GM12878 (cell line): ENCODE measurements at regions not wholly inside any gene's neighbourhood (a gene's known extent, or its start where the extent isn't known, plus 50 kb on each side); places are given as distances from the start of the nearest gene placed in this dataset.

ENCODE experiments used
- IKZF2 ChIP-seq, 2 experiments: fragments of 450-650 bp; IDR thresholded peaks; 2 replicates each; pipeline ENCODE4 v1.6.1; 2017; ENCODE audit warnings: mild to moderate bottlenecking in 2 of 2, moderate library complexity in 2 of 2
- MXI1 ChIP-seq: fragments of 150-350 bp; IDR thresholded peaks from 2 replicates; pipeline ENCODE4 v1.6.1; 2011; ENCODE audit warnings: low read depth, mild to moderate bottlenecking, inconsistent platforms, low read length, improper control_type of control experiment
- NR2C2 ChIP-seq: IDR thresholded peaks from 2 replicates; pipeline ENCODE4 v1.6.1; 2011; ENCODE audit warnings: borderline replicate concordance, low read depth; ENCODE audit not compliant: control insufficient read depth, insufficient read length
- POLR2A ChIP-seq: IDR thresholded peaks from 2 replicates; pipeline ENCODE4 v1.6.1; 2011; ENCODE audit warnings: low read depth, mild to moderate bottlenecking, low read length
- RFX5 ChIP-seq: IDR thresholded peaks from 2 replicates; pipeline ENCODE4 v1.6.1; 2011; ENCODE audit warnings: low read depth, low read length, improper control_type of control experiment
- SIN3A ChIP-seq: IDR thresholded peaks from 2 replicates; pipeline ENCODE4 v1.6.1; 2012; ENCODE audit warnings: low read depth, low read length, improper control_type of control experiment
- YY1 ChIP-seq: IDR thresholded peaks from 2 replicates; pipeline ENCODE4 v1.6.1; 2011; ENCODE audit warnings: low read depth, mild to moderate bottlenecking, low read length
- TF ChIP-seq, protein P1 (sequence below): IDR thresholded peaks from 2 replicates; pipeline ENCODE4 v1.6.1; 2011; ENCODE audit warnings: borderline replicate concordance, low read depth, mild to moderate bottlenecking, moderate library complexity, mixed read lengths, low read length; ENCODE audit not compliant: insufficient read depth; ENCODE audit errors: extremely low read length
- TF ChIP-seq, protein P2 (sequence below): fragments of 450-650 bp; IDR thresholded peaks from 2 replicates; pipeline ENCODE4 v1.6.1; 2017; ENCODE audit warnings: mild to moderate bottlenecking
- TF ChIP-seq, protein P3 (sequence below), 3 experiments: IDR thresholded peaks in 2 of 3; conservative IDR thresholded peaks in 1 of 3; 2 replicates each; pipeline ENCODE4 v1.5.1; 2011; ENCODE audit warnings: low read depth in 3 of 3, low read length in 3 of 3, mild to moderate bottlenecking in 3 of 3, control low read depth in 2 of 3, moderate library complexity in 2 of 3, inconsistent platforms in 1 of 3, mixed read lengths in 1 of 3; ENCODE audit not compliant: control insufficient read depth in 2 of 3, insufficient read depth in 1 of 3; ENCODE audit errors: extremely low read depth in 1 of 3
- TF ChIP-seq, protein P4 (sequence below): IDR thresholded peaks from 2 replicates; pipeline ENCODE4 v1.6.1; 2012; ENCODE audit warnings: mild to moderate bottlenecking, low read depth, low read length
- TF ChIP-seq, protein P5 (sequence below): IDR thresholded peaks from 2 replicates; pipeline ENCODE4 v1.6.1; 2011; ENCODE audit warnings: mild to moderate bottlenecking, low read depth, low read length, moderate library complexity; ENCODE audit not compliant: insufficient replicate concordance

DNA sequence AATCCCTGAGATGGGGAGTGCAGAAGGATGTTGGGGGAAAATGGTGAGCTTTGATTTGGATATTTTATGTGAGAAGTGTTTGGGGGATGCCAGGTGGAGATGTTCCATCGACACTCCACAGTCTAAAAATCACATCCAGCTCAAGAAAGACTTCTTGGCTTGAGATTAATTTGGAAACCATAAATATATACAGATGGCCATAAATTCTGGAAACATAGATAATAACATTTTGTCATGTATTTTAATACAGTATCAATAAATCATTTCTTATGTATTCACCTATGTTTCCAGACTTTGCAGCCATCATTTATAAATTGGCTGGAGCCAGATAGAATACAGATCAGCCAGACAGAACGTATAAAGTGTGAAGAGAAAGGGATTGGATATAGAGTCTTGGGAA lies 245.5 kb upstream of the DDHD1 start:
- TF ChIP-seq, protein P1, sequence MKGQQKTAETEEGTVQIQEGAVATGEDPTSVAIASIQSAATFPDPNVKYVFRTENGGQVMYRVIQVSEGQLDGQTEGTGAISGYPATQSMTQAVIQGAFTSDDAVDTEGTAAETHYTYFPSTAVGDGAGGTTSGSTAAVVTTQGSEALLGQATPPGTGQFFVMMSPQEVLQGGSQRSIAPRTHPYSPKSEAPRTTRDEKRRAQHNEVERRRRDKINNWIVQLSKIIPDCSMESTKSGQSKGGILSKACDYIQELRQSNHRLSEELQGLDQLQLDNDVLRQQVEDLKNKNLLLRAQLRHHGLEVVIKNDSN, result no peak
- TF ChIP-seq IKZF2 (IDR thresholded peaks at IDR 0.05), result no peak
- TF ChIP-seq SIN3A, result no peak
- no peak for TF ChIP-seq RFX5
- no peak for TF ChIP-seq MXI1
- TF ChIP-seq, protein P2, sequence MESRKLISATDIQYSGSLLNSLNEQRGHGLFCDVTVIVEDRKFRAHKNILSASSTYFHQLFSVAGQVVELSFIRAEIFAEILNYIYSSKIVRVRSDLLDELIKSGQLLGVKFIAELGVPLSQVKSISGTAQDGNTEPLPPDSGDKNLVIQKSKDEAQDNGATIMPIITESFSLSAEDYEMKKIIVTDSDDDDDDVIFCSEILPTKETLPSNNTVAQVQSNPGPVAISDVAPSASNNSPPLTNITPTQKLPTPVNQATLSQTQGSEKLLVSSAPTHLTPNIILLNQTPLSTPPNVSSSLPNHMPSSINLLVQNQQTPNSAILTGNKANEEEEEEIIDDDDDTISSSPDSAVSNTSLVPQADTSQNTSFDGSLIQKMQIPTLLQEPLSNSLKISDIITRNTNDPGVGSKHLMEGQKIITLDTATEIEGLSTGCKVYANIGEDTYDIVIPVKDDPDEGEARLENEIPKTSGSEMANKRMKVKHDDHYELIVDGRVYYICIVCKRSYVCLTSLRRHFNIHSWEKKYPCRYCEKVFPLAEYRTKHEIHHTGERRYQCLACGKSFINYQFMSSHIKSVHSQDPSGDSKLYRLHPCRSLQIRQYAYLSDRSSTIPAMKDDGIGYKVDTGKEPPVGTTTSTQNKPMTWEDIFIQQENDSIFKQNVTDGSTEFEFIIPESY, result no peak
- TF ChIP-seq, protein P3, sequence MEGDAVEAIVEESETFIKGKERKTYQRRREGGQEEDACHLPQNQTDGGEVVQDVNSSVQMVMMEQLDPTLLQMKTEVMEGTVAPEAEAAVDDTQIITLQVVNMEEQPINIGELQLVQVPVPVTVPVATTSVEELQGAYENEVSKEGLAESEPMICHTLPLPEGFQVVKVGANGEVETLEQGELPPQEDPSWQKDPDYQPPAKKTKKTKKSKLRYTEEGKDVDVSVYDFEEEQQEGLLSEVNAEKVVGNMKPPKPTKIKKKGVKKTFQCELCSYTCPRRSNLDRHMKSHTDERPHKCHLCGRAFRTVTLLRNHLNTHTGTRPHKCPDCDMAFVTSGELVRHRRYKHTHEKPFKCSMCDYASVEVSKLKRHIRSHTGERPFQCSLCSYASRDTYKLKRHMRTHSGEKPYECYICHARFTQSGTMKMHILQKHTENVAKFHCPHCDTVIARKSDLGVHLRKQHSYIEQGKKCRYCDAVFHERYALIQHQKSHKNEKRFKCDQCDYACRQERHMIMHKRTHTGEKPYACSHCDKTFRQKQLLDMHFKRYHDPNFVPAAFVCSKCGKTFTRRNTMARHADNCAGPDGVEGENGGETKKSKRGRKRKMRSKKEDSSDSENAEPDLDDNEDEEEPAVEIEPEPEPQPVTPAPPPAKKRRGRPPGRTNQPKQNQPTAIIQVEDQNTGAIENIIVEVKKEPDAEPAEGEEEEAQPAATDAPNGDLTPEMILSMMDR (IDR thresholded peaks at IDR 0.05 in 2 of 3, conservative IDR thresholded peaks at IDR 0.05 in 1 of 3; ENCODE audit: control insufficient read depth in 2 of 3, extremely low read depth in 1 of 3, insufficient read depth in 1 of 3, low read depth in 3 of 3, low read length in 3 of 3), result no peak
- no peak for TF ChIP-seq NR2C2
- TF ChIP-seq, protein P4, sequence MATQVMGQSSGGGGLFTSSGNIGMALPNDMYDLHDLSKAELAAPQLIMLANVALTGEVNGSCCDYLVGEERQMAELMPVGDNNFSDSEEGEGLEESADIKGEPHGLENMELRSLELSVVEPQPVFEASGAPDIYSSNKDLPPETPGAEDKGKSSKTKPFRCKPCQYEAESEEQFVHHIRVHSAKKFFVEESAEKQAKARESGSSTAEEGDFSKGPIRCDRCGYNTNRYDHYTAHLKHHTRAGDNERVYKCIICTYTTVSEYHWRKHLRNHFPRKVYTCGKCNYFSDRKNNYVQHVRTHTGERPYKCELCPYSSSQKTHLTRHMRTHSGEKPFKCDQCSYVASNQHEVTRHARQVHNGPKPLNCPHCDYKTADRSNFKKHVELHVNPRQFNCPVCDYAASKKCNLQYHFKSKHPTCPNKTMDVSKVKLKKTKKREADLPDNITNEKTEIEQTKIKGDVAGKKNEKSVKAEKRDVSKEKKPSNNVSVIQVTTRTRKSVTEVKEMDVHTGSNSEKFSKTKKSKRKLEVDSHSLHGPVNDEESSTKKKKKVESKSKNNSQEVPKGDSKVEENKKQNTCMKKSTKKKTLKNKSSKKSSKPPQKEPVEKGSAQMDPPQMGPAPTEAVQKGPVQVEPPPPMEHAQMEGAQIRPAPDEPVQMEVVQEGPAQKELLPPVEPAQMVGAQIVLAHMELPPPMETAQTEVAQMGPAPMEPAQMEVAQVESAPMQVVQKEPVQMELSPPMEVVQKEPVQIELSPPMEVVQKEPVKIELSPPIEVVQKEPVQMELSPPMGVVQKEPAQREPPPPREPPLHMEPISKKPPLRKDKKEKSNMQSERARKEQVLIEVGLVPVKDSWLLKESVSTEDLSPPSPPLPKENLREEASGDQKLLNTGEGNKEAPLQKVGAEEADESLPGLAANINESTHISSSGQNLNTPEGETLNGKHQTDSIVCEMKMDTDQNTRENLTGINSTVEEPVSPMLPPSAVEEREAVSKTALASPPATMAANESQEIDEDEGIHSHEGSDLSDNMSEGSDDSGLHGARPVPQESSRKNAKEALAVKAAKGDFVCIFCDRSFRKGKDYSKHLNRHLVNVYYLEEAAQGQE, result no peak
- TF ChIP-seq POLR2A, result no peak
- TF ChIP-seq YY1, result no peak
- TF ChIP-seq, protein P5, sequence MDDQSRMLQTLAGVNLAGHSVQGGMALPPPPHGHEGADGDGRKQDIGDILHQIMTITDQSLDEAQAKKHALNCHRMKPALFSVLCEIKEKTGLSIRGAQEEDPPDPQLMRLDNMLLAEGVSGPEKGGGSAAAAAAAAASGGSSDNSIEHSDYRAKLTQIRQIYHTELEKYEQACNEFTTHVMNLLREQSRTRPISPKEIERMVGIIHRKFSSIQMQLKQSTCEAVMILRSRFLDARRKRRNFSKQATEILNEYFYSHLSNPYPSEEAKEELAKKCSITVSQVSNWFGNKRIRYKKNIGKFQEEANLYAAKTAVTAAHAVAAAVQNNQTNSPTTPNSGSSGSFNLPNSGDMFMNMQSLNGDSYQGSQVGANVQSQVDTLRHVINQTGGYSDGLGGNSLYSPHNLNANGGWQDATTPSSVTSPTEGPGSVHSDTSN, result no peak
